Colon (tissue), 2 donors: ENCODE measurements at regions not wholly inside any gene's neighbourhood (a gene's known extent, or its start where the extent isn't known, plus 50 kb on each side); places are given as distances from the start of the nearest gene placed in this dataset.

Source experiments
- FAIRE-seq: peaks from 2 replicates; lab custom pipeline; 2012; peaks lifted over from hg19 to GRCh38; lab: Jason Lieb, UNC
- donor health status: control.
- donor health status: control.

DNA sequence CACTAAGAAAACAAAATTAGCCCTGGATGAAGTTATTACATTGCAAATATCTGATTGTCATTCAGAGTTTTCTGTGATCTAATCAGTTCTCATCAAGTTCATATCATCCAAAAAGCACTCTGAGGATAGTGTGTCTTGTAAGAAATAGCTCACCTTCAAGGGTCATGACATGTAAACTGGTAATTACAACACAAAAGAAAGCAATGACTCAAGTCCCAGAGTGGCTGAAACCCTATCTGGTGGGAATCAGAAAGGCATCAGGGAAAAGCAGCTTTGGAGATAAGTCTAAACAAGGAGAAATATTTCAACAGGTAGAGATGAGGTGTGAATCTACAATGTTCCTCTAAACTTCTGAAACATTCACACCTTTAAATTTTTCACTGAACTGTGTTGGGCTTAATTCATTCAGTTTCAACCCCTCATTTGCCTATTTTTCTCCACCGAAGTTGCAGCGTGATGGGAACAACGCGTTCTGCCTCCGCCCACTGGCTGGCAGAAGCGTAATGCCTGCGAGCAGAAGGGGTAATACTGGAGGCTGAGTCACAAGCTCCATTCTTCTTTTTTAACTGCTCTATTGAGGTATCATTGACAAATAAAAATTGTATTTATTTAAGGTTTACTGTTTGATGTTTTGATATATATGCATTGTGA is 155.2 kb upstream of the IPO5 start:
- no peak for FAIRE-seq

- no peak for FAIRE-seq
Observed at GRCh38 chr13:97798836-97799235, 154.6 kb upstream of the IPO5 start.

GRCh38 chr13:97802213-97802612 is 151.3 kb upstream of the IPO5 start:
- FAIRE-seq = no peak

DNA sequence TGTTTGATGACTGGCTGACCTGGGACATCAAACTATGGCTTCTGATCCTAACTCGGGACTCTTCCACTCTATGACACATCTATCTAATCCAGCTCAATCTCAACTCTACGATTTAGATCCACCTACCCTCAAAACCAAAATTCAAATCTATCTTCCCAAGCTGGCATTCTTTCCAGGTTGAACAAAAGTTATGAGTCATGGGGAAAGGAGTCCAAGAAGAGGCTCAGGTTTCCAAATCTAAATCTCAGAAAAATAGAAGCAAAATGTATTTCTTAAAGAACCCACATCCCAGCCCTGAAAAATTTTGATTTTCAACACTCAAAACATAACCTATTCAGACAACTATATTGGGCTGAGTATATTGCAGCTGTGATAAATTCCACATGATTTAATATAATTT is 143.9 kb upstream of the IPO5 start:
- no peak for FAIRE-seq

DNA sequence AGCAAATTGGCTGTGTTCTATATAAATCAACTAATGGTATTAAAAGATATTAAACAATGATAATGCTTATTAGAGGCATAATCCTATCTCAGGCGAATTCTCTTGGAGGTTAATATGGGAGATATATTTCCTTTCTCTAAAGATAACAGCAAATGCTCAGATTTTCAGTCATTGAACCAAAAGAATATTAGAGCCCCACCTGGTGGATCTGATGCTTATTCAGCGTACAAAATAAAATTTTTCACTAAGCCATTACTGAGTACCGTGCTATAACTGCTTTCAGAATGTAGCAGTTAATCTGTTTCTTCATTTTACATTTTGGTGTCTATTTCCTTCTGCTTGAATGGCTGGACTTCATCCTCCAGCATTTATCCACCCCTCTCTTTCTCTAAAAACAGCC is 143.3 kb upstream of the IPO5 start:
- FAIRE-seq = no peak

- no peak for FAIRE-seq
Observed at GRCh38 chr13:97822377-97822776, 131.1 kb upstream of the IPO5 start.

- no peak for FAIRE-seq
Observed at GRCh38 chr13:97826421-97827012, 127.0 kb upstream of the IPO5 start.

DNA sequence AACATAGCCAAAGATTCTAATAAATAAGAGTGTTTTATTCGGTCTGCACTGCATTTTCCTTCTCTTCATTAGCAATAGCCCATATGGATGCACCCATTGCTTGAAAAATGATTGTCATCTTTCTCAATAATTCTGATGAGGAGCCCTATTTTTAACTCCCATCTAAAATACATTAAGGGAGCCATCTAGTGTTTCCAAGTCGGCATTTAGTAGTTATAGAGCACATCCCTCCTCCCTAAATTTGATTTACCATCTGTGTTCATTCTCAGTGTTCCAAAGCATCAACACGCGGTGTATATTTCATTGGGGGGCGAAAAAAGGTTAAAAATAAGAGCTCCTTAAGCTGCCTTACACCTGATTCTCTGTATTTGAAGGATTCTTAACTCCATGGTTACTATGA is 119.2 kb upstream of the IPO5 start:
- FAIRE-seq = no peak

DNA sequence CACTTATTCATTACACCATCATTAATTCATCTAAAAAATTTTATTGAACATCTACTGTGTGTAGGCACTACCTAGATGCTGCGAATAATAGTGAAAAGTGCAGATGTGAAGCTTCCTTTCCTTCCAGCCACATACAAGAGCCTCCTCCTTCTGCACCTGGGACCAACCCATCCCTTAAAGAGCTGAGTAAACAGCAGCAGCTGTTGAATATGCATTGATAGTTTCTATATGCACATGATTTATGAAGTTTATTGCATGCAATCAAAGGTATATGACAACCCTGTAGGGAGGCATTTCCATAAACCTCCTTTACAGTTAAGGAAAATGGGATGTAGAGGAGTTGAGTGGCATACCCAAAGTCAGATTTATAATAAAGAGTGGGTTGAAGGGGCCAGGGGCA is 110.3 kb upstream of the IPO5 start:
- no peak for FAIRE-seq

DNA sequence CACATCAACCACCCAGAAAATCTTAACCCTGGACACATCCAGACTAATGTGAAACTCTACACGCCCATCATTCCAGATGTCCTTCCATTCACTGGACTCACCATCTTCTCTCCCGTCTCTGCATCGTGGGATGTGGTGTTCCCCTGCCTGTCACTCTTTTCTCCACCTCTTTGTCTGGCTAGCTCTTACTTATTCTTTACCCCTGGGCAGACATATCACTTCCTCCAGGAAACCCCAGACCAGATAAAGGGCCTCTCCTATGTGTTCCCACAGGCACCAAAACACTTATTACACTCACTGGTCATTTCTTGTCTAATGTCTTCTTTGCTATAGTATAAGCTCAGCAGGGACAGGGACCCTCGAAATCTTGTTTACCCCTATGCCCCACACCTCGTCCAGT is 109.3 kb upstream of the IPO5 start:
- FAIRE-seq = no peak

DNA sequence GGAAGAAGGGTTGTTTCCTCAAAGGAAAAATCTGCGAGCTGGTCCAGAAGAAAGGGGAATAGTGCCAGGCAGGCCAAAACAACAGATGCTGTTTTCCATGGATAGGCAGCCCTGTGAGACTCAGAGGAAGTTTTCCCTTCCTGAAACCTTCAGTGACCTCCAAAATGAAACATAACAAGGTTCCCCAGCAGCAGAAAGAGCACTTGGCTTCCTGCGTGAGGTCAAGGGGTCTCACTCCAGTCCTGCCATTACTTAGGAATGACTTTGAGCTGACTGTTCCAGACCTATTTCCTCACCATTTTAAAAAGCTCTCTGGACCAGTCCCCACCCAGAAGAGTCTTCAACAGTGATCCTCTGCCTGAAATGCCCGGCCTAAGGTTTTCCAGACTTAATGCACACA is 104.6 kb upstream of the IPO5 start:
- FAIRE-seq = no peak

- FAIRE-seq = no peak
Observed at GRCh38 chr13:97849305-97849704, 104.2 kb upstream of the IPO5 start.

DNA sequence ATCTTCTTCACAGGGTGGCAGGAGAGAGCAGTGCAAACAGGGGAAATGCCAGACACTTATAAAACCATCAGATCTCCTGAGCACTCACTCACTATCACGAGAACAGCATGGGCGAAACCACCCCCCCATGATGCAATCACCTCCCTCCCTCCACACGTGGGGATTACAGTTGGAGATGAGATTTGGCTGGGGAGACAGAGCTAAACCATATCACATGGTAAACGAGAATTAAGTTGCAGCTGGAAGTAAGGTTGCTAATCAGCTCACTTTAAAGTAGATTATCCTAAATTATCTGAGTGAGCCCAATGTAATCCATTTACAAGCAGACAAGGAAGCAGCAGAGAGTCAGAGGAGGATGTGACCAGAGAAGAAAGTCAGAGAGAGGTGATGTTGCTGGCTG is 102.2 kb upstream of the IPO5 start:
- no peak for FAIRE-seq

DNA sequence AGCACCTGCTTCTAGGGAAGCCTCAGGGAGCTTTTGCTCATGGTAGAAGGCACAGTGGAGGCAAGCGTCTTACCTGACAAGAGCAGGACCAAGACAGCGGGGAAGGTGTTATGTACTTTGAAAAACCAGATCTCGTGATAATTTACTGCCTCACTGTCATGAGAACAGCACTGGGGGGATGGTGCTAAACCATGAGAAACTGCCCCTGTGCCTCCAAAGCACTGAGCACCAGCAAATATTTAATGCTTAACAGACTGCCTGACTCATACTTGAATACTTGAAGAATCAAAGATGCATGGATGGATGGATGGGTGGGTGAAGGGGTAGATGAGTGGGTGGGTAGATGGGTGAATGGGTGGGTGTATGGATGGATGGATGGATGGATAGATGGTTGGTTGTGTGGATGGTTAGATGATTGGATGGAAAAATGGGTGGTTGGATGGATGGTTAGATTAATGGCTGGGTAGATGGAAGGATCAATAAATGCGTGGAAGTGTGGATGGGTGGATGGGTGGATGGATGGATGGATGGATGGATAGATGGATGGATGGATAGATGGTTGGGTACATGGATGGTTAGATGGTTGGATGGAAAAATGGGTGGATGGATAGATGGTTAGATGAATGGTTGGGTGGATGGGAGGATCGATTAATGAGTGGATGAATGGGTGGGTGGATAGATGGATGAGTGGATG is 101.1 kb upstream of the IPO5 start:
- no peak for FAIRE-seq

DNA sequence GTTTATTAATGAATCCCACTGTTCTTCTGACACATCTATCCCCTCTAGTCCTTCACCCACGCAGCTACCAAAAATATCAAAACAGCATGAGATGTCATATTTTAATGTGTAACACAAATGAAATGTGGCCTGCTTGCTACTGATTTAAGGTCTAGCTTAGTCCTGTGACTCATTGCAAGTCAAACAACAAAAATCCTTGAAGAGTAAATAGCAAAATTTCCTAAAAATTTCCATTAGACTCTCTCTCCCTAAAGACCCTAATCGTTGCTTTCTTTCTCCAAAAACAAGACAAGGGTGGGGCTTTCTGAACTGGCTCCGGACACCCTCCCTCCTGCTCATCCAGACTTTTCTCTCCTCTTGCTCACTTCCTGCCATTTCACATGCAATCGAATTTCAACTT is 99.9 kb upstream of the IPO5 start:
- FAIRE-seq = no peak

DNA sequence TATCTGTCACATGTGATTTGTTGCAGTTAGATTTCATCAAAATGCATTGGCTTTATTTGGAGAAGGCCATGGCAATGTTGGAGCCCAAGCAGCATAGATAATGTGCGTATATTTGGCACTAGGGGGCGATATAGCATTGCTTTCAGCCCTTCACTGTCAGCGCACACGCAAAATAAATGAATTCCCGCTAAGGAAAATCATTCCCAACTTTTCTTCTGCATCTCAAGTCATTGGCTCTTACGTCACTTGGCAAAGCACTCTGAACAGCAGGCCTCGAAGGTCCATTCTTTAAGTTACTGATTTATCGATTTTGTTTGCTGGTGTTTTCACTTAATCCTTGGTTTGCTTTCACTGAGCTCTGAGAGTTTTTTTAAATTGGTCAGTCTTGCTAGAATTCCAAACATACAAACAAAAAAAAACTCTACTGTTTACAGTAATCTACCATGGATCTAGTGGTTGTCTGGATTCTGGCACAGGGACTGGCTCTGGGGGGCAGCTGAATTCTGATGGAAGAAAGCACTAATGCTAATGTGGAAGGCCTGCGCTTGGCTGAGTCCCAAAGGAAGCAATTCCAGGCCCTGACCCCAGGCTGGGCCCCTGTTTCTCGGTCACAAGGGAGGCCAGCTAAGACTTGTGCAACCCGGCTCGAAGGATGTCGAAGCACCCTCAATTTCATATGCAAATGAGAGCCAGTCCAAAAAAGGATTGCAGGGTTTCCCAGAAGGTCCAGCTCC is 97.7 kb upstream of the IPO5 start:
- FAIRE-seq = no peak

DNA sequence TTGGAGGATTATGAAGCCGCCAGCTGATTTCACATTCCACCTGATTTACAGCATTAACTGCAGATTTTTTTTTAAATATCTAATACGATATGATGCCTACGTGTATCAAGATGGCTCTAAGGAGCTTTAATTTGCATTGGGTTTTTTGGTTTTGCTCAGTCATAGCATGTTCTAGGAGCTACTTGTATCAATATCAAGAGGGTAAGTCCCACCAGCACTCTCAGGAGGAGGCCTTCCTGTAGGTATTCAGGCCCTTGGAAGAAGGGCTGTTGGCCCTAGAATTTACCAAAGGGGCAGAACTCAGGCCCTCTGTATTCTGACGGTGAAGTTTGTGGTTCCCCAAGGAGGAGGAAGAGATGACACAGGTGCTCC is 97.2 kb upstream of the IPO5 start:
- no peak for FAIRE-seq

GRCh38 chr13:97858161-97858560 is 95.3 kb upstream of the IPO5 start:
- FAIRE-seq = no peak

GRCh38 chr13:97866346-97866745 is 87.1 kb upstream of the IPO5 start:
- FAIRE-seq = no peak

- FAIRE-seq = no peak
Observed at GRCh38 chr13:97866751-97867150, 86.7 kb upstream of the IPO5 start.

- FAIRE-seq = no peak
Observed at GRCh38 chr13:97873398-97873797, 80.1 kb upstream of the IPO5 start.

- FAIRE-seq = no peak
Observed at GRCh38 chr13:97875218-97875617, 78.3 kb upstream of the IPO5 start.

DNA sequence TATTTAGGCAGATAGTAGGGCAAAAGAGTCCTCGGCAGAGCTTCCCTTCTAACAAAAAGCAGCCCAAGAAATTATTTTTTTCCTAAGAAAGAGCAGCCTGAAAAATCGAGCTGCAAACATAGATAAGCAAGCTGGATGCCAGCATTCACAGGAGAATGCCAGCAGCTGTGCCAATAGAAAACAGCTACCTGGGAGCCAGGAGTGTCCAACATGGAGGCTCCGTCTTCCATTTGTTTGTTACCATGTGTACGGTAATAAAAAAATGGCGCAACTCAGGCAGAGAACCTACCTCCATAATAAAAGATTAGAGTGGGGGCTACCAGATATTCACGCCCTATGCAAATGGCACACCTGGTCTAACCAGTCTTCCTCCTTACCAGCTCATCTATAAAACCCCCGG is 77.6 kb upstream of the IPO5 start:
- no peak for FAIRE-seq
